Chondrocyte (in vitro differentiated cells): ENCODE measurements at regions not wholly inside any gene's neighbourhood (a gene's known extent, or its start where the extent isn't known, plus 50 kb on each side); places are given as distances from the start of the nearest gene placed in this dataset.

Source experiments
- DNase-seq: peaks from one replicate; pipeline ENCODE4 v3.0.0; 2021; ENCODE audit warnings: mixed read lengths, low spot score
- H3K27ac Mint-ChIP-seq: one replicate; pipeline ENCODE4 v1.8.0; 2021; ENCODE audit warnings: mild to moderate bottlenecking, moderate library complexity, mixed read lengths; ENCODE audit not compliant: unreplicated experiment
- H3K27me3 Mint-ChIP-seq: 2 replicates; pipeline ENCODE4 v1.8.0; 2021; ENCODE audit warnings: low read depth, mixed read lengths
- H3K36me3 Mint-ChIP-seq: 2 replicates; pipeline ENCODE4 v1.8.0; 2021; ENCODE audit warnings: low read depth, mixed read lengths
- H3K4me1 Mint-ChIP-seq: 2 replicates; pipeline ENCODE4 v1.8.0; 2021; ENCODE audit warnings: low read depth, mild to moderate bottlenecking, mixed read lengths
- H3K4me3 Mint-ChIP-seq: one replicate; pipeline ENCODE4 v1.8.0; 2021; ENCODE audit warnings: mild to moderate bottlenecking, moderate library complexity, mixed read lengths; ENCODE audit not compliant: unreplicated experiment
- H3K9me3 Mint-ChIP-seq: 2 replicates; pipeline ENCODE4 v1.8.0; 2021; ENCODE audit warnings: low read depth, mixed read lengths
- TF ChIP-seq, protein P1 (sequence below): fragments of 200-600 bp; sonication (generic); IDR thresholded peaks from 2 replicates; pipeline ENCODE4 v1.5.0; 2021; ENCODE audit warnings: antibody characterized with exemption, mild to moderate bottlenecking, moderate library complexity

DNA sequence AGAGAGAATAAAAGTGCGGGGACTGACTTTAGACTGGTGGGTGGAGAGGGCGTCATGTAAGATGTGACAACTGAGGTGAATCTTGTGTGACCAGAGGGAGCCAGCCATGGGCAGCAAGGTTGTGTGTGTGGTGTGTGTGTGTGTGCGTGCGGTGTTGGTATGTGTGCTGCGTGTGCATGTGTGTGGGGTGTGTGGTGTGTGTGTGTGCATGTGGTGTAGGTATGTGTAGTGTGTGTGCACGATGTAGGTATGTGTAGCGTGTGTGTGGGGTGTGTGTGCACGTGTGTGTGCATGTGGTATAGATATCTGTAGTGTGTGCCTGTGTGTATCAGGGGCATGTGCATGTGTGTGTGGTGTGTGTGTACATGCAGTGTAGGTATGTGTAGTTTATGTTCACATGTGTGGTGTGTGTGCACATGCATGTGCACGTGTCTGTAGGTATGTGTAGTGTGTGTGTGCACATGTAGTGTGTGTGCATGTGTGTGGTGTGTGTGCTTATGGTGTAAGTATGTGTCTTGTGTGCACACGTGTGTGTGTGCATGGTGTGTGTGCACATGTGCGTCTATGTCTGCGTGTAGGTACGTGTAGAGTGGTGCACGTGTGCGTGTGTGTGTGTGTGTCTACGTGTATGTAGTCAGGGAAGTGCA lies 312.3 kb upstream of the MKI67 start:
- H3K4me3 Mint-ChIP-seq: no peak overlapping the region
- no peaks in the 10 kb centered on the region for H3K36me3 Mint-ChIP-seq

DNA sequence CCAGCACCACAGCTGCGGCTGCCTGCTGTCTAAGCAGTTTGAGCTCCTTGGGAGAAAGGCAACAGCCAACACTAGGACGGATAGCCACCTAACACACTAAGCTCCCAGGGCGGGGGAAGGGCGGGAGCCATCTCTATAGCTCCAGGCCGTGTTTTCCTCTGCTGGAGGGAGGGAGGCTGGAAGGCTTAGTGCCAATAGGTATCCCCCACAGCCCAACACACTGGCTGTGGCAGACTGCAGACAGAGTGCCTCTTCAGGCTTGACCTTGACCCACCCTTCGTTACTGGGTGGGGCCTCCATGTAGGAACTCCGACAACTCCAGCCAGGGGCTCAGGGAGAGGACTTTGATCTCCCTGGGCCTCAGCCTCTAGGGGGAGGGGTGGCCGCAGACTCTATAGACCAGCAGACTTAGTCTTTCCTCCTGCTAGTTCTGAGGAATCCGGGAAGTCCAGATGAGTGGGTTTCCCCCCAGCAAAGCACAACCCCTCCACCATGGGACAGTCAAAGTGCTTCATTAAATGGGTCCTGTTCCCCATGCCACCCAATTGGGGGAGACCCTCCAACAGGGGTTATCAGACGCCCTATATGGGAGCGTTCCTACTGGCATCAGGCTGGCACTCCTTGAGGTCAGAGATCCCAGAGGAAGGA lies 314.4 kb upstream of the MKI67 start:
- Mint-ChIP-seq H3K36me3 (no peaks in the 10 kb centered on the region), H3K27ac (no peak overlapping the region), H3K4me1 (no peaks in the 10 kb centered on the region)

More for the DNA sequence above, 312.3 kb upstream of the MKI67 start:
- TF ChIP-seq, protein P1, sequence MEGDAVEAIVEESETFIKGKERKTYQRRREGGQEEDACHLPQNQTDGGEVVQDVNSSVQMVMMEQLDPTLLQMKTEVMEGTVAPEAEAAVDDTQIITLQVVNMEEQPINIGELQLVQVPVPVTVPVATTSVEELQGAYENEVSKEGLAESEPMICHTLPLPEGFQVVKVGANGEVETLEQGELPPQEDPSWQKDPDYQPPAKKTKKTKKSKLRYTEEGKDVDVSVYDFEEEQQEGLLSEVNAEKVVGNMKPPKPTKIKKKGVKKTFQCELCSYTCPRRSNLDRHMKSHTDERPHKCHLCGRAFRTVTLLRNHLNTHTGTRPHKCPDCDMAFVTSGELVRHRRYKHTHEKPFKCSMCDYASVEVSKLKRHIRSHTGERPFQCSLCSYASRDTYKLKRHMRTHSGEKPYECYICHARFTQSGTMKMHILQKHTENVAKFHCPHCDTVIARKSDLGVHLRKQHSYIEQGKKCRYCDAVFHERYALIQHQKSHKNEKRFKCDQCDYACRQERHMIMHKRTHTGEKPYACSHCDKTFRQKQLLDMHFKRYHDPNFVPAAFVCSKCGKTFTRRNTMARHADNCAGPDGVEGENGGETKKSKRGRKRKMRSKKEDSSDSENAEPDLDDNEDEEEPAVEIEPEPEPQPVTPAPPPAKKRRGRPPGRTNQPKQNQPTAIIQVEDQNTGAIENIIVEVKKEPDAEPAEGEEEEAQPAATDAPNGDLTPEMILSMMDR: no peak
- peaks cover 4% of the 10 kb centered on the region for H3K27me3 Mint-ChIP-seq
- peaks cover 25% of the 10 kb centered on the region for H3K9me3 Mint-ChIP-seq
- H3K4me1 Mint-ChIP-seq: no peaks in the 10 kb centered on the region
- no peak overlapping the region for H3K27ac Mint-ChIP-seq
- no peak for DNase-seq

DNA sequence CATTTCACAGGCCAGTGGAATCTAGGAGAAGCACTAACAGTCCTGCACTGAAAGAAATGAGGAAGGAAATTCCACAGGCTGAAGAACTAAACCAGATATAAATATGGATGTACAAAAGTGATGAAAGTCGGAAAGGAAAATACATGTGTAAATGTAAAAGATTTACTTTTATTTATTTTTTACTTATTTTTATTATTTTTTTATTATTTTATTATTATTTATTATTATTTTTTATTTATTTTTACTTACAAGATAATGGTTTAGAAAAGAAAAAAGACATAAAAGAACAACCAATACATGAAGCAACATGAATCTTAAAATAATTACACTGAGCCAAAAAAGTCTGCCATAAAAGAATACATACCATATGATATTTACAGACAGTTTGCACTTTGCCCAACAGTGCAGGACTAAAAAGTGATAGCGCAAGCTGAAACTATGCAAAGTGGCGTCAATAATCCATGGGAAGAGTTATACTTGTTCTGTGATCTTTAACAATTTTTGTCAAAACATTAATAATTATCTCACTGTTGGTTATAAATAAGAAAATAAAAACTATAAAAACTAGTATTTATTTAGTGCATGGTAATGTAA lies 317.8 kb upstream of the MKI67 start:
- Mint-ChIP-seq H3K36me3 (no peaks in the 10 kb centered on the region), H3K27me3 (no peaks in the 10 kb centered on the region), H3K9me3 (peaks cover 17% of the 10 kb centered on the region), H3K4me1 (no peaks in the 10 kb centered on the region), H3K27ac (no peak overlapping the region), H3K4me3 (no peak overlapping the region)
- TF ChIP-seq, protein P1: no peak
- DNase-seq: no peak

More for the DNA sequence above, 314.4 kb upstream of the MKI67 start:
- no peaks in the 10 kb centered on the region for H3K27me3 Mint-ChIP-seq
- H3K4me3 Mint-ChIP-seq: no peak overlapping the region
- peaks cover 20% of the 10 kb centered on the region for H3K9me3 Mint-ChIP-seq
- TF ChIP-seq, protein P1: no peak
- DNase-seq: no peak

DNA sequence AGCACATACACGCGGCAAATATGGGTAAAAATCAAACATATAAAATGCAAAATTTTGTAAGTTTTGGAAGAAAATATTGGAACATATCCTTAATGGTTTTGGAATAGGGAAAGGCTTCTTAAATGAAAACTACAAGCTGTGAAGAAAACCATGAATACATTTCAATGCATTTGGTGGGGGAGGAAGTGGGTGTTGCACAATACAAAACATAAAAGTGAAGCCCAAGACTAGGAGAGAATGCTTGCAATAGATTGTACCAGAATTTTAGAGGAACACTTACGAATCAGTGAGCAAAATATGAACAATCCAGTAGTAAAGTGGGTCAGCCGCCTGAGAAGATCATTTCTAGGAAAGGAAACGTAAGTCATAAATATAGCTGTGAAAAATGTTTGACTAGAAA lies 322.6 kb upstream of the MKI67 start:
- H3K27ac Mint-ChIP-seq: no peak overlapping the region

DNA sequence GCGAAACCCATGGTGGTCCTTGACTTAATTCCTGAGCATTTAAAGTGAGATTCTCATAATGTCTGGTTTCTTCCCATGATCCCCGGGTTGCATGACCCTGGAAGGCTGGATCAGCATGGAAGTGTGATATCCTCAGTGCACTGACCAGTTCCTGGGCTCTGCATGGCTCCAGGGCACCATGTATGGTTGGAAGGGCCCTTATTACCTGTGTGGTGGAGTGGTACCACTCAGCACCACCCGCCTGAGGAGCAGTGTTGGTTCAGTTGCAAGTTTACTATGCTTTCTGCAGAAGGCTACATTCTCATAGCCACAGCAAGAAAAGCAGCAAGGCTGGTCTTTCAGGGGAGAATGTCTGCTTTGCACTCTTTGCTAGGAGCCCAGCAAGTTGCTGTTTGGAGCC lies 325.7 kb upstream of the MKI67 start:
- Mint-ChIP-seq H3K4me1 (no peaks in the 10 kb centered on the region), H3K4me3 (no peak overlapping the region), H3K9me3 (peaks cover 4% of the 10 kb centered on the region), H3K36me3 (no peaks in the 10 kb centered on the region), H3K27me3 (no peaks in the 10 kb centered on the region), H3K27ac (no peak overlapping the region)
- no peak for DNase-seq
- TF ChIP-seq, protein P1: no peak

More for the DNA sequence above, 322.6 kb upstream of the MKI67 start:
- no peaks in the 10 kb centered on the region for H3K4me1 Mint-ChIP-seq
- H3K4me3 Mint-ChIP-seq: no peak overlapping the region
- no peaks in the 10 kb centered on the region for H3K36me3 Mint-ChIP-seq
- DNase-seq: no peak
- H3K9me3 Mint-ChIP-seq: peaks cover 4% of the 10 kb centered on the region
- TF ChIP-seq, protein P1: no peak
- H3K27me3 Mint-ChIP-seq: no peaks in the 10 kb centered on the region
